ENCODE measurements at regions not wholly inside any gene's neighbourhood (a gene's known extent, or its start where the extent isn't known, plus 50 kb on each side); places are given as distances from the start of the nearest gene placed in this dataset.

DNA sequence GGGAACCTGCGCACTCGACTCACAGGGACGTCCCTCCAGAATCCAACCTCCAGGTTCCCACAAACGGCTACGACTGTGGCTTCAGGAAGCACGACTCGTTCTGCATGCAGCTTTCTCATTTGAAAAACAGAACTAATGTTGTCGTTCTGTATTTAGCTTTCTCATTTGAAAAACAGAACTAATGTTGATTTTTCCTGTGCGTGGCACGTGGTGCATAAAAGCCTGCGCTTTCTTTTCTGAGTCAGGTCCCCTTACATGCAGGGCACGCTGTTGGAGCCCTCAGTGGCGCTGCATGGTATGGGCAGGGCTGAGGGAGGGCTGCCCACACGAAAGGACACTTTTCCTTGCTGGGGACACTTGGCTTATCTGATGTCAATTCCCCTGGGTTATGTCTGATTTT is 124.3 kb downstream of the TMEM18 start:
- no peak for FAIRE-seq
- in situ Hi-C loops (cut with MboI): no loop called here

DNA sequence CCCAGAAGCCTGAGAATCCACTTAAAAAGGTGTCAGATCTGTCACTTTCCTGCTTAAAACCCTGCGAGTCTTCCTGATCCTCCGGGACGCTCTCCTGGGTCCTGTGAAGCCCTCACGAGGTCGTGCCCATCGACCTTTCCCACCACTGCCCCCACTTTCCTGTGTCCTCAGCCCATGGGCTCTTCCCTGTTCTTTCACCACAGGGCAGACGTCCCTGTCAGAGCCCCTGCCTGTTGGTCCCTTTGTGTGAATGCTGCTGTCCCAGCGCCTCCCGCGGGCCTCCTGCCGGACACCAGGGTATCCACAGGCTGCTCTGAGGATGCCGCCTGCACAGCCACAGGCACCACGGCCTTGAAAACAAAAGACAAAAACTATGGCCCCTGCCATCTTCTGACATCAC is 125.6 kb downstream of the TMEM18 start:
- FAIRE-seq: no peak
- Histone ChIP-seq H3K4me2 (ENCODE audit: control insufficient read depth, insufficient read depth) (no peak overlapping the region), H3K27me3 (replicated peaks in 1 of 2; ENCODE audit: control insufficient read depth in 2 of 2, insufficient read depth in 2 of 2, low read length in 1 of 2) (peaks cover 0 to 5% of the 10 kb centered on the region in 2 experiments; a peak in 2 of 4 replicates), H3K9me3 (replicated peaks; ENCODE audit: control insufficient read depth, insufficient read depth, low read length) (no peaks in the 10 kb centered on the region), H3K36me3 (ENCODE audit: control insufficient read depth in 2 of 2, insufficient read depth in 2 of 2, low read length in 1 of 2) (no peaks in the 10 kb centered on the region), H3K79me2 (ENCODE audit: control insufficient read depth, insufficient read depth, low read length) (no peaks in the 10 kb centered on the region), H3K4me3 (no peak overlapping the region), H3K9ac (ENCODE audit: control insufficient read depth, insufficient read depth, low read length) (no peak overlapping the region), H3K27ac (ENCODE audit: control insufficient read depth, insufficient read depth) (no peak overlapping the region), H3K4me1 (ENCODE audit: control insufficient read depth, insufficient read depth, low read length) (no peaks in the 10 kb centered on the region), H2AFZ (ENCODE audit: control insufficient read depth, low read depth, low read length) (no peak overlapping the region), H4K20me1 (ENCODE audit: control insufficient read depth, insufficient read depth) (no peaks in the 10 kb centered on the region)
- CTCF ChIA-PET: no interaction called here
- in situ Hi-C loops (cut with MboI): no loop called here
- ATAC-seq: no peak
- RAD21 ChIA-PET (ENCODE audit: unreplicated experiment): no interaction called here
- intact Hi-C loops (cut with micrococcal nuclease; ENCODE audit: unreplicated experiment): no loop called here
- 83% methylated on average over 12 of the region's 13 CpGs for WGBS (ENCODE audit: insufficient coverage, insufficient replicate concordance, low lambda C conversion rate, missing lambda C conversion rate)
- no peak for DNase-seq (ENCODE audit: low read depth, low spot score)
- SMC1A ChIA-PET (ENCODE audit: uncharacterized antibody, unreplicated experiment): no interaction called here
- TF ChIP-seq CBFB (IDR thresholded peaks at IDR 0.05; ENCODE audit: low read depth): no peak
- TF ChIP-seq ZBTB40 (IDR thresholded peaks at IDR 0.05; ENCODE audit: borderline replicate concordance): no peak
- TF ChIP-seq, protein P1, sequence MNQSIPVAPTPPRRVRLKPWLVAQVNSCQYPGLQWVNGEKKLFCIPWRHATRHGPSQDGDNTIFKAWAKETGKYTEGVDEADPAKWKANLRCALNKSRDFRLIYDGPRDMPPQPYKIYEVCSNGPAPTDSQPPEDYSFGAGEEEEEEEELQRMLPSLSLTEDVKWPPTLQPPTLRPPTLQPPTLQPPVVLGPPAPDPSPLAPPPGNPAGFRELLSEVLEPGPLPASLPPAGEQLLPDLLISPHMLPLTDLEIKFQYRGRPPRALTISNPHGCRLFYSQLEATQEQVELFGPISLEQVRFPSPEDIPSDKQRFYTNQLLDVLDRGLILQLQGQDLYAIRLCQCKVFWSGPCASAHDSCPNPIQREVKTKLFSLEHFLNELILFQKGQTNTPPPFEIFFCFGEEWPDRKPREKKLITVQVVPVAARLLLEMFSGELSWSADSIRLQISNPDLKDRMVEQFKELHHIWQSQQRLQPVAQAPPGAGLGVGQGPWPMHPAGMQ (IDR thresholded peaks at IDR 0.05; ENCODE audit: borderline replicate concordance): no peak
- no peak for TF ChIP-seq ZNF24 (IDR thresholded peaks at IDR 0.05)
- no peak for TF ChIP-seq BCL11A (IDR thresholded peaks at IDR 0.05; ENCODE audit: low read depth, low read length)
- no peak for TF ChIP-seq NFYA (IDR thresholded peaks at IDR 0.05; ENCODE audit: borderline replicate concordance, low read depth, low read length)
- POLR2A ChIA-PET: no interaction called here
- BruUV-seq (replicated peaks): no TSS peak

More for the DNA sequence above, 124.3 kb downstream of the TMEM18 start:
- no peak overlapping the region for H3K9ac ChIP-seq (ENCODE audit: control insufficient read depth, insufficient read depth, low read length)
- no peak for DNase-seq (ENCODE audit: low read depth, low spot score)
- SMC1A ChIA-PET (ENCODE audit: uncharacterized antibody, unreplicated experiment): interaction anchor here (0.7 kb wide), 1 partner anchor 47 kb away, joined by 3 read pairs; no protein-coding TSS in a partner anchor
- no peak overlapping the region for H3K4me3 ChIP-seq
- H4K20me1 ChIP-seq (ENCODE audit: control insufficient read depth, insufficient read depth): no peaks in the 10 kb centered on the region
- CTCF ChIA-PET: no interaction called here
- no peaks in the 10 kb centered on the region for H3K4me1 ChIP-seq (ENCODE audit: control insufficient read depth, insufficient read depth, low read length)
- no peaks in the 10 kb centered on the region for H3K36me3 ChIP-seq (ENCODE audit: control insufficient read depth in 2 of 2, insufficient read depth in 2 of 2, low read length in 1 of 2)
- POLR2A ChIA-PET: no interaction called here
- 10% methylated on average over 14 of the region's 14 CpGs for WGBS (ENCODE audit: insufficient coverage, insufficient replicate concordance, low lambda C conversion rate, missing lambda C conversion rate)
- no peaks in the 10 kb centered on the region for H3K79me2 ChIP-seq (ENCODE audit: control insufficient read depth, insufficient read depth, low read length)
- H3K9me3 ChIP-seq (replicated peaks; ENCODE audit: control insufficient read depth, insufficient read depth, low read length): no peaks in the 10 kb centered on the region
- H3K27me3 ChIP-seq (replicated peaks in 1 of 2; ENCODE audit: control insufficient read depth in 2 of 2, insufficient read depth in 2 of 2, low read length in 1 of 2): peaks cover 0 to 2% of the 10 kb centered on the region in 2 experiments; a peak in 1 of 4 replicates
- no peak for ATAC-seq
- TF ChIP-seq SIX5 (IDR thresholded peaks at IDR 0.05; ENCODE audit: low read depth, low read length, severe bottlenecking) (no peak), ZNF217 (IDR thresholded peaks at IDR 0.05) (no peak), IKZF2 (IDR thresholded peaks at IDR 0.05) (no peak), NBN (IDR thresholded peaks at IDR 0.05) (no peak)
- RAD21 ChIA-PET (ENCODE audit: unreplicated experiment): no interaction called here
- BruUV-seq (replicated peaks): no TSS peak
- no peak overlapping the region for H2AFZ ChIP-seq (ENCODE audit: control insufficient read depth, low read depth, low read length)
- no peak overlapping the region for H3K4me2 ChIP-seq (ENCODE audit: control insufficient read depth, insufficient read depth)
- no peak overlapping the region for H3K27ac ChIP-seq (ENCODE audit: control insufficient read depth, insufficient read depth)
- intact Hi-C loops (cut with micrococcal nuclease; ENCODE audit: unreplicated experiment): no loop called here

All from GM12878 (cell line).